Rectal smooth muscle tissue (tissue), 1 donor: ENCODE measurements at regions not wholly inside any gene's neighbourhood (a gene's known extent, or its start where the extent isn't known, plus 50 kb on each side); places are given as distances from the start of the nearest gene placed in this dataset.
A peak's percentile ranks its signal among the peaks of the same experiment; 100 is the strongest.

ENCODE experiments used
- H3K27ac ChIP-seq: one replicate; pipeline ENCODE4 v1.7.0; 2013; ENCODE audit warnings: low read depth, low read length, inconsistent platforms
- H3K27me3 ChIP-seq: one replicate; pipeline ENCODE4 v1.7.0; 2013; ENCODE audit warnings: low read length; ENCODE audit not compliant: control insufficient read depth, insufficient read depth
- H3K36me3 ChIP-seq: one replicate; pipeline ENCODE4 v1.7.0; 2013; ENCODE audit warnings: low read length; ENCODE audit not compliant: control insufficient read depth, insufficient read depth
- H3K4me1 ChIP-seq: one replicate; pipeline ENCODE4 v1.7.0; 2013; ENCODE audit warnings: low read length; ENCODE audit not compliant: control insufficient read depth, insufficient read depth
- H3K4me3 ChIP-seq: one replicate; pipeline ENCODE4 v1.7.0; 2013; ENCODE audit warnings: low read length
- H3K9ac ChIP-seq: one replicate; pipeline ENCODE4 v1.7.0; 2013; ENCODE audit warnings: low read length

DNA sequence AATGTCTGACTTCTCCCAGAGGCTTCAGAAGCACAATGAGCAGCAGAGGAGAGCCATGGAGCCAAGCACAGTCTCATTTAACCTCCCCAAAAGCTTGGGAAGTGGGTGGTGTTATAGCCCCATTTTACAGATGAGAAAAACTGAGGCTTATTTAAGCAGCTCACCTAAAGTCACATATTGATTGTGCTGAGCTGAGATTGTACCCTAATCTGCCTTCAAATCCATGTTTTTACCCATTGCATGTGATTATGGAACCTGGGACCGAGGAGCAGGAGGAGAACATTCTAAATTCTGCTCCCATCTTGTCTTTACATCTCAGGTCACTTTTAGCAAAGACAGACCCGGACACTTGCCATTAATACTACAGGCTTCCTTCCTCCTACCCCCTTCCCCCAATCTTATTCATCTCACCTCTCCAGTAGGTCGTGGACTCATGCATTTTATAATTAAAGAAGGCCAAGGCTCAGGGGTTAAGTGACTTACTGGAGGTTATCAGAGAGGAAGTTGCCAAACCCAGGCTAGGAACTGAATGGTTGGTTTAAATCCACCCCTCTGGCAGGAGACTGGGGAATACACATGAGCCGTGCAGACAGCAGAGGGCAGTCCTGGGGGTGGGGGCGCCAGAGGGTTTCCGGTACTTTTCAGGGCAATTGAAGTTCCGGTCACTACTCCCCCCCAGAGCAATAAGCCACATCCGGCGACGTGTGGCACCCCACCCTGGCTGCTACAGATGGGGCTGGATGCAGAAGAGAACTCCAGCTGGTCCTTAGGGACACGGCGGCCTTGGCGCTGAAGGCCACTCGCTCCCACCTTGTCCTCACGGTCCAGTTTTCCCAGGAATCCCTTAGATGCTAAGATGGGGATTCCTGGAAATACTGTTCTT, 51.0 kb upstream of the IL17B start:
- Histone ChIP-seq H3K4me1 (no peaks in the 10 kb centered on the region), H3K36me3 (peaks cover 46% of the 10 kb centered on the region), H3K27me3 (no peaks in the 10 kb centered on the region), H3K4me3 (no peak overlapping the region), H3K27ac (peak overlapping the region; percentile 88), H3K9ac (no peak overlapping the region)
